Mononuclear cell (primary cell): ENCODE measurements at regions not wholly inside any gene's neighbourhood (a gene's known extent, or its start where the extent isn't known, plus 50 kb on each side); places are given as distances from the start of the nearest gene placed in this dataset.

Source experiments
- H3K27me3 ChIP-seq: 2 replicates; pipeline ENCODE4 v1.6.0; 2011; ENCODE audit warnings: low read length, control low read depth; ENCODE audit not compliant: insufficient read depth
- H3K4me1 ChIP-seq: 2 replicates; pipeline ENCODE4 v1.5.1; 2011; ENCODE audit warnings: mild to moderate bottlenecking, low read length, control low read depth; ENCODE audit not compliant: insufficient read depth
- H3K4me3 ChIP-seq: 2 replicates; pipeline ENCODE4 v1.5.1; 2011; ENCODE audit warnings: mild to moderate bottlenecking, low read length, moderate library complexity
- H3K9me3 ChIP-seq: 2 replicates; pipeline ENCODE4 v1.5.1; 2011; ENCODE audit warnings: low read depth, mild to moderate bottlenecking, control low read depth, low read length

- H3K27me3 ChIP-seq: no peaks in the 10 kb centered on the region
- no peak overlapping the region for H3K4me3 ChIP-seq
- H3K4me1 ChIP-seq: peaks cover 14% of the 10 kb centered on the region
- no peaks in the 10 kb centered on the region for H3K9me3 ChIP-seq
These were observed 52.6 kb upstream of the JUN start for GRCh38 chr1:58836408-58836807.

- Histone ChIP-seq H3K4me1 (peaks cover 14% of the 10 kb centered on the region), H3K4me3 (no peak overlapping the region), H3K27me3 (no peaks in the 10 kb centered on the region), H3K9me3 (no peaks in the 10 kb centered on the region)
These were observed 54.0 kb upstream of the JUN start for GRCh38 chr1:58837886-58838285.

DNA sequence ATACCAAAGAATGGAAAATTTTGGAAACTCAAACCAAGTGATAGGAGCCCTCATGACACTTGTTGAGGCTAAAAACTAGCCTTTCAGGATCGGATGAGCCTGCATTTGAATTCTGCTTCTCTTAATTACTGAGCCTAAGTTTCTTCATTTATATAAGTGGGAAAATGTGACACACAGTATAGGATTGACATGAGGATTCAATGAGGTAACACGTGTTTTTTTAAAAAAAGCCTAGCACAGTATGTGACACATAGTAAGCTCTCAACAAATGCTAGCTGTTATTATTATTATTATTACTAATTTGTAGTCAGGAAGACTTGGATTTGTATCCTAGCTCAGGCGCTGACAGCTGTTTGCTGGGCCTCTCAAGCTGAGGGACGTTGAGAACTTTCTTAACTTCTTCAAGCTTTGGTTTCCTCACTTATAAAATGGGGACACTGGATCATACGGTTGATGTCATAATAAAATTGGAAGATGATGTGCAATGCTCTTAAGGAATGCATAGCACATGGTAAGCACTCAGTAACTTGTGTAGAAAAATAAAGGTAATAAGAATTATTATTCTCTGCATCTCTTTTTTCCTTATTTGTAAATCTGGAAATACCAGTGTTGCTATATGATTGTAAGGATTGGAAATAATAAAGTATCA lies 55.4 kb upstream of the JUN start:
- Histone ChIP-seq H3K27me3 (no peaks in the 10 kb centered on the region), H3K4me3 (no peak overlapping the region), H3K9me3 (no peaks in the 10 kb centered on the region), H3K4me1 (peaks cover 3% of the 10 kb centered on the region)

- Histone ChIP-seq H3K4me3 (no peak overlapping the region), H3K9me3 (no peaks in the 10 kb centered on the region), H3K4me1 (peaks cover 3% of the 10 kb centered on the region), H3K27me3 (no peaks in the 10 kb centered on the region)
These were observed 56.3 kb upstream of the JUN start for GRCh38 chr1:58839846-58840835.

DNA sequence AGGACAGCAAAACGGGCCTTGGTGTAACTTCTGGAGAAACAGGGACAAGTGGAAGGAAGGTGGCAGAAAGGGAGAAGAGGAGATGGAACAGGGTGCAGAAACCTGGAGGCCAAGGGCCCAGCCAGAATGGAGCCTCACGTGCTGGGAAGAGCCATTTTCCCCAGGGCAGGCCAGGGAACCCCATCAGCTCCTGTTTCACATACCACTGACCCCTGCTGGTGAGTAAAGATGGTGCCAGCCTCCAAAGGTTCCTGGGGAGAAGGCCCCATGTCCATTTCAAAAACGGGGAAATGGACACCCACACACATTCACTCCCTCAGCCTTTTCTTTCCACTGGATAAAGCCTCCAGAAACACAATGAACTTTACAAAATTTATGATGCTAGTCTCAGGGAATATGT lies 57.6 kb upstream of the JUN start:
- H3K4me1 ChIP-seq: no peaks in the 10 kb centered on the region
- H3K27me3 ChIP-seq: no peaks in the 10 kb centered on the region
- no peak overlapping the region for H3K4me3 ChIP-seq
- no peaks in the 10 kb centered on the region for H3K9me3 ChIP-seq

GRCh38 chr1:58842941-58843340 lies 59.1 kb upstream of the JUN start:
- Histone ChIP-seq H3K4me3 (no peak overlapping the region), H3K4me1 (no peaks in the 10 kb centered on the region), H3K27me3 (no peaks in the 10 kb centered on the region), H3K9me3 (no peaks in the 10 kb centered on the region)

DNA sequence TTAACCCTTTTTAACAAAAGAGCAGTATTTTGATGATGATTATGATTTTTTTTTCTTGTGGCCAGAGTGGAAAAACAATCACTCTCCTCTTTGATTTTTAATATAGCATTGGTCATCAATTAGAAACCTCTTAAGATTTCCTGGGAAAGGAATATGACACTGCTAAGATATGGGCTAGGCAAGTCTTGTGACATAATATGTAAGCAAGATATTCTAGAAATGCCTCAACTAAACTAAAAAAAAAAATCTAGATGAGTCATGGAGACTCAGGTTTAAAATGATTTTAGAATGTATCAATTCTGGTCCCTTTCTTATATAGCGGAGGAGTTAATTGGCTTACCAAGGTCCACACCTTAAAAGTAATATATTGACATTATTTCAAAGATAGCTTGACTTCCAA lies 60.3 kb upstream of the JUN start:
- no peak overlapping the region for H3K4me3 ChIP-seq
- H3K27me3 ChIP-seq: no peaks in the 10 kb centered on the region
- H3K4me1 ChIP-seq: no peaks in the 10 kb centered on the region
- H3K9me3 ChIP-seq: no peaks in the 10 kb centered on the region

GRCh38 chr1:58845942-58846341 lies 62.1 kb upstream of the JUN start:
- no peak overlapping the region for H3K4me3 ChIP-seq
- no peaks in the 10 kb centered on the region for H3K4me1 ChIP-seq
- H3K9me3 ChIP-seq: no peaks in the 10 kb centered on the region
- H3K27me3 ChIP-seq: no peaks in the 10 kb centered on the region

DNA sequence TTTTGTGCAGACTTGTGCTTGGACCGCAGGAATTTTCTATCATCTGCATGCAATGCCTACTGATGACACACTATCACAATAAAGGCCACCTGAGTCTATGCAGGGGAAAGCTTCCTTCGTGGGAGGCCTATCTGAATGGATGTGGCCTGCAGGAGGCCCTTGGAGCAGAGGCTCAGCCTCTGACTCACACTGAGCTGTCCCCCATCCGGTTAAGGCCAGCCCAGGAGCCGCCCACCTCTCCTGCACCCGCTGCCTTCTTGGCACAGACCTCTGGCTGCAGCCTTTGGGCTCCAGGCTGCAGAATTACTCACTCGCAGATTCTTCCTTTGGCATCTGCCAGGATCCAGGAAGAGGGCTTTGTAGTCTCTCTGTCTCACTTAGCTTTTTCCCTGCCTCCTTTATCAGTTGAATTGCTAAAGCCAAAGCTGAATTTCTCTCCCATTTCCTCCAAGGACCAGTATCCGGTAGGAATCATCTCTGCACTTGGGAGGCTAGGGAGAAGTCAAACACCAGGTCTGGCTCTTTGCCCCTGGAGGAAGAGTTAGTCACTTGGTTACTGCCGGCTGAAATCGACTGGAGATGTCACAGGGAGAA lies 65.1 kb upstream of the JUN start:
- no peak overlapping the region for H3K4me3 ChIP-seq
- H3K4me1 ChIP-seq: no peaks in the 10 kb centered on the region
- H3K27me3 ChIP-seq: no peaks in the 10 kb centered on the region
- H3K9me3 ChIP-seq: no peaks in the 10 kb centered on the region

GRCh38 chr1:58849551-58849950 lies 65.7 kb upstream of the JUN start:
- H3K27me3 ChIP-seq: no peaks in the 10 kb centered on the region
- no peak overlapping the region for H3K4me3 ChIP-seq
- peaks cover 6% of the 10 kb centered on the region for H3K4me1 ChIP-seq
- H3K9me3 ChIP-seq: no peaks in the 10 kb centered on the region

DNA sequence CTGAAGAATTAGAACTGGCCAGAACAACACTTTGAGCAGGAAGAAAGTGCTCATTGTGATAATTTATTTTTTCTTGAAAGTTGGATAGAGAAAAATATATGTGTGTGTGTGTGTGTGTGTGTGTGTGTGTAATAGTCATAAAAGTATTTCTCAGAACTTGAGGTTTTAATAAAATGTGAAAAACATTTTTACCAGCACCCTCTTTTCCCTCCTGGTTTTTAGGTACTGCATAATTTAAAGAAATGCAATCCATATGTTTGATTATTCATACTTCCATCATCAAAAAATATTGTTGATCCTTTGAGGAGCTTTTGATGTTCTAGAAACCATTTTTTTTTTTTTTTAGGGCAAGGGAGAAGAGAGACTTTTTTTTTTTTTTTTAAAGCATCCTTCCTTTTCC lies 66.8 kb upstream of the JUN start:
- Histone ChIP-seq H3K27me3 (no peaks in the 10 kb centered on the region), H3K9me3 (no peaks in the 10 kb centered on the region), H3K4me3 (no peak overlapping the region), H3K4me1 (peaks cover 12% of the 10 kb centered on the region)

DNA sequence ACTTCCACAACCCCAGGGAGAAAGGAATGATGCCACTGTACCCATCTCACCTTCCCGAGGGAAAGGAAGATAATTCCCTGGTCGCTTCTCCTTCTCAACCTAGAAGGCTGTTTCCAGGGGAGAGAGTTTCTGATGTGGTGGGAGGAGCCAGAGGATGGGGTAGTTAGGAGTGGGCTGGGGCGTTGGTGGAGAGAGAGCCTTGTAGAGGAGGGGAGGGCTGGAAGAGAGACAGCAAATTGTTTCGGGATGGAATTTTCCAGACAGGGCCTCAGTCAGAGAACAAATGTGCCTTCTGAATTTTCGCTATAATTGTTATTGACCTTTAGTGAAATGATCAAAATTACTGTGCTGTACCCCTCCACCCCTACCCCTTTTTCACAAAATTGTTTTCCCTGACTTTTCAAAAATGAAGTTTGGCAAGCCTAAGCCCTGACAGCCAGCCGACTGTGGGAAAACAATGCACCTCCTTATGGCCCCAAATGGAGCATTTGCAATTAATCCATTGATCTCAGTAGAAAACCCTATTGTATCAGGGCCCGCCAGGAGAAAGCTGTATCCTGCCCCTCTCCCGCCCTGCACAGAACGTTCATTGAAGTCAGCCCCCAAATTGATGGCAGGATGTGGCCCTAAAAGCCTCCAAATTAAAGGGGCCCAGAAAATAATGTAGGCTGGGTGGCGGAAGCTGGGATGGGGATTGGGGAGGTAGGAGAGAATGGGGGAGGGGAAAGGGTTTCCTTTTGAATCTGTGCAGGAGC lies 69.1 kb upstream of the JUN start:
- Histone ChIP-seq H3K9me3 (no peaks in the 10 kb centered on the region), H3K27me3 (no peaks in the 10 kb centered on the region), H3K4me3 (no peak overlapping the region), H3K4me1 (peaks cover 16% of the 10 kb centered on the region)

DNA sequence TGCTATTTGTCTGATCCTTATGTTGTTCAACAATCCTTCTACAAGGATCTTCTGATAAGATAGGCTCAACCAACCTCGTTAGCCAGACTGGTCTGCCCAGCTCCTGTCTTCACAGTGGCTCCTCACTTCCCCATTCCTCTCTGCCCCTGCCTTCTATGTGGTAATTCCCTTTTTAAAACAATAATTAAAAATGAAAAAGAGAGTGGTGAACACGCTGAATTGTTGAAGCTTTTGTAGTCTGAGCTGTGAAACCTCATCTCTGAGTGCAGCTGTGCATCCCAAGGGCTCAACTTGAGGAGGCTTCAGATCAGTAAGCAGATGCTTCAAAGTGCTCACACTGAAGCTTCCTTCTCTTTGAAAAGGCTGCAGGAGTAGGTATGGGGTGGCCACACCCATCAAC lies 70.7 kb upstream of the JUN start:
- no peaks in the 10 kb centered on the region for H3K27me3 ChIP-seq
- no peak overlapping the region for H3K4me3 ChIP-seq
- H3K9me3 ChIP-seq: no peaks in the 10 kb centered on the region
- peaks cover 30% of the 10 kb centered on the region for H3K4me1 ChIP-seq

GRCh38 chr1:58855274-58856165 lies 71.7 kb upstream of the JUN start:
- H3K4me3 ChIP-seq: no peak overlapping the region

More at GRCh38 chr1:58855274-58856165, 71.7 kb upstream of the JUN start:
- Histone ChIP-seq H3K27me3 (no peaks in the 10 kb centered on the region), H3K9me3 (no peaks in the 10 kb centered on the region), H3K4me1 (peaks cover 36% of the 10 kb centered on the region)
